PC-3 (cell line): ENCODE measurements at regions not wholly inside any gene's neighbourhood (a gene's known extent, or its start where the extent isn't known, plus 50 kb on each side); places are given as distances from the start of the nearest gene placed in this dataset.

Experiments
- ATAC-seq: fragments of 200-7000 bp; cut with Tn5 transposase; 2 replicates; pipeline ENCODE4 v1.9.1; 2020; ENCODE audit warnings: mild to moderate bottlenecking, moderate library complexity
- BruUV-seq: library from RNA; stranded (reverse); fragments of 400-500 nt; replicated peaks from 2 replicates; lab custom pipeline; 2021; lab: Mats Ljungman, UMichigan
- CTCF ChIA-PET: fragments of 300-600 bp; sonication (Branson Sonifier 250); formaldehyde crosslinking; loops from one replicate; lab custom pipeline; 2022; ENCODE audit warnings: antibody characterized with exemption; lab: Charles Lee
- POLR2A ChIA-PET: fragments of 300-600 bp; sonication (Branson Sonifier 250); formaldehyde crosslinking; loops from one replicate; lab custom pipeline; 2022; ENCODE audit warnings: antibody characterized with exemption; ENCODE audit not compliant: unreplicated experiment; lab: Charles Lee
- DNase-seq: peaks from one replicate; pipeline ENCODE4 v3.0.0-alpha.2; 2015
- H2AFZ ChIP-seq: fragments of 300-600 bp; sonication (generic); 2 replicates; pipeline ENCODE4 v1.6.0; 2016; ENCODE audit warnings: antibody characterized with exemption, low read length
- H3F3A ChIP-seq: fragments of 300-600 bp; sonication (generic); one replicate; pipeline ENCODE4 v1.6.0; 2017; ENCODE audit warnings: antibody characterized with exemption, low read length, control low read depth, mild to moderate bottlenecking; ENCODE audit not compliant: unreplicated experiment
- H3K27ac ChIP-seq: fragments of 300-600 bp; sonication (generic); 2 replicates; pipeline ENCODE4 v1.5.1; 2016; ENCODE audit warnings: mild to moderate bottlenecking, low read length
- H3K27me3 ChIP-seq: fragments of 300-600 bp; sonication (generic); 2 replicates; pipeline ENCODE4 v1.6.1; 2016; ENCODE audit warnings: low read length, mixed read lengths
- H3K36me3 ChIP-seq: fragments of 300-600 bp; sonication (generic); 2 replicates; pipeline ENCODE4 v1.6.1; 2016; ENCODE audit warnings: low read depth, mixed run types, low read length, mixed read lengths
- H3K4me1 ChIP-seq: fragments of 300-600 bp; sonication (generic); 2 replicates; pipeline ENCODE4 v1.5.1; 2016; ENCODE audit warnings: low read length; ENCODE audit not compliant: insufficient read depth
- H3K4me2 ChIP-seq: fragments of 300-600 bp; sonication (generic); 2 replicates; pipeline ENCODE4 v1.6.0; 2016; ENCODE audit warnings: low read length
- H3K4me3 ChIP-seq: fragments of 300-600 bp; sonication (generic); 2 replicates; pipeline ENCODE4 v1.5.1; 2016; ENCODE audit warnings: mild to moderate bottlenecking, low read length, mixed read lengths
- H3K79me2 ChIP-seq: fragments of 300-600 bp; sonication (generic); 2 replicates; pipeline ENCODE4 v1.6.1; 2017; ENCODE audit warnings: low read length, mixed read lengths
- H3K9ac ChIP-seq: fragments of 300-600 bp; sonication (generic); 2 replicates; pipeline ENCODE4 v1.6.0; 2016; ENCODE audit warnings: mild to moderate bottlenecking, low read length
- H3K9me2 ChIP-seq: fragments of 300-600 bp; sonication (generic); replicated peaks from 2 replicates; pipeline ENCODE4 v1.6.1; 2016; ENCODE audit warnings: mixed run types, low read length, mixed read lengths
- H3K9me3 ChIP-seq: fragments of 300-600 bp; sonication (generic); 2 replicates; pipeline ENCODE4 v1.6.1; 2016; ENCODE audit warnings: low read length, mixed read lengths
- H4K20me1 ChIP-seq: fragments of 300-600 bp; sonication (generic); 2 replicates; pipeline ENCODE4 v1.6.1; 2016; ENCODE audit warnings: low read length, mixed read lengths
- EZH2 ChIP-seq: fragments of 300-600 bp; sonication (generic); IDR thresholded peaks from one replicate; pipeline ENCODE4 v1.6.1; 2017; ENCODE audit warnings: antibody characterized with exemption, mild to moderate bottlenecking, low read length; ENCODE audit not compliant: unreplicated experiment
- EZH2phosphoT487 ChIP-seq: fragments of 300-600 bp; sonication (generic); IDR thresholded peaks from 2 replicates; pipeline ENCODE4 v1.6.1; 2018; ENCODE audit warnings: mild to moderate bottlenecking, antibody characterized with exemption, low read length, borderline replicate concordance
- intact Hi-C: fragments of 100-400 bp; cut with micrococcal nuclease; formaldehyde crosslinking; loops from 2 replicates; pipeline ENCODE4 v1.9.0; 2023
- TF ChIP-seq, protein P1 (sequence below): fragments of 300-600 bp; sonication (generic); conservative IDR thresholded peaks from 2 replicates; pipeline ENCODE4 v1.5.1; 2017; ENCODE audit warnings: antibody characterized with exemption, low read depth, mild to moderate bottlenecking, low read length

DNA sequence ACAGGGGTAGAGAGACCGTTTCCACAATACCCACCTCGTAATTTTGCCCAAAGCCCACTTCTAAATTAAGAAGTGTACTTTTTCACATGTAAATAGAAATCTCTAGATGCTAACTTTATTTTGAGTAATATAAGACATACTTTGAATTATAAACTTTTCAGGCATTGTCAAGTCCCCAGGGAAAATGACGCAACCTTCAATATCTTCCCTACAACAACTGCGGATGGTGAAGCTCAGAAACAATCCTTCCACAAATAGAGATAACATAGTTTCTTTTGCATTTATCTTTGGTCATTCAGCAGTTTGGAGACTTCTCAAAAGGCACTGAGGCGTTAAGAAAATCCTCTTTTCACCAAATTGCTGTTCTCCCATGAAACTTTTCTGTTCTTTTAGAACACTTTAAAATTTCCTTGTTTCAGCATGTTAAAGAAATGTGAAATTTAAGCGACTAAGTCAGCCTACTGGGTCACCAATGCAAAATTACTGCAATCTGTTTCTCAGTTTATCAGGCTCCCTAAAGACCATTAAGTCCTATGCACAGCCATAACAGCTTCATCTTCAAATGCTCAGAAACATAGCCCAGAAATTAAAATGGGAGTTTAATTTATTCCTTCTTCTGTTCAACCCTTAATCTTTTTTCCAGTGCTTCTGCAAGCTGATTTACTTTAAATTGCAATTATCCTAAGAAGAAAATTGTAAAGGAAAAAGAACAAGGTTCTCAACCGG, 118.3 kb upstream of the DNAJC10 start:
- TF ChIP-seq EZH2phosphoT487 (no peak), EZH2 (no peak)
- TF ChIP-seq, protein P1, sequence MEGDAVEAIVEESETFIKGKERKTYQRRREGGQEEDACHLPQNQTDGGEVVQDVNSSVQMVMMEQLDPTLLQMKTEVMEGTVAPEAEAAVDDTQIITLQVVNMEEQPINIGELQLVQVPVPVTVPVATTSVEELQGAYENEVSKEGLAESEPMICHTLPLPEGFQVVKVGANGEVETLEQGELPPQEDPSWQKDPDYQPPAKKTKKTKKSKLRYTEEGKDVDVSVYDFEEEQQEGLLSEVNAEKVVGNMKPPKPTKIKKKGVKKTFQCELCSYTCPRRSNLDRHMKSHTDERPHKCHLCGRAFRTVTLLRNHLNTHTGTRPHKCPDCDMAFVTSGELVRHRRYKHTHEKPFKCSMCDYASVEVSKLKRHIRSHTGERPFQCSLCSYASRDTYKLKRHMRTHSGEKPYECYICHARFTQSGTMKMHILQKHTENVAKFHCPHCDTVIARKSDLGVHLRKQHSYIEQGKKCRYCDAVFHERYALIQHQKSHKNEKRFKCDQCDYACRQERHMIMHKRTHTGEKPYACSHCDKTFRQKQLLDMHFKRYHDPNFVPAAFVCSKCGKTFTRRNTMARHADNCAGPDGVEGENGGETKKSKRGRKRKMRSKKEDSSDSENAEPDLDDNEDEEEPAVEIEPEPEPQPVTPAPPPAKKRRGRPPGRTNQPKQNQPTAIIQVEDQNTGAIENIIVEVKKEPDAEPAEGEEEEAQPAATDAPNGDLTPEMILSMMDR = no peak
- no peaks in the 10 kb centered on the region for H3K4me1 ChIP-seq
- H3K79me2 ChIP-seq = no peaks in the 10 kb centered on the region
- no peak overlapping the region for H3K27ac ChIP-seq
- no peaks in the 10 kb centered on the region for H3F3A ChIP-seq
- POLR2A ChIA-PET = no interaction called here
- no peak overlapping the region for H2AFZ ChIP-seq
- intact Hi-C loops = no loop called here
- BruUV-seq = no TSS peak
- H3K9ac ChIP-seq = no peak overlapping the region
- H3K36me3 ChIP-seq = no peaks in the 10 kb centered on the region
- CTCF ChIA-PET = no interaction called here
- H3K9me2 ChIP-seq = no peaks in the 10 kb centered on the region
- no peak for ATAC-seq
- DNase-seq = no peak
- no peaks in the 10 kb centered on the region for H4K20me1 ChIP-seq
- H3K27me3 ChIP-seq = no peaks in the 10 kb centered on the region
- no peaks in the 10 kb centered on the region for H3K9me3 ChIP-seq
- no peak overlapping the region for H3K4me3 ChIP-seq
- H3K4me2 ChIP-seq = no peak overlapping the region

DNA sequence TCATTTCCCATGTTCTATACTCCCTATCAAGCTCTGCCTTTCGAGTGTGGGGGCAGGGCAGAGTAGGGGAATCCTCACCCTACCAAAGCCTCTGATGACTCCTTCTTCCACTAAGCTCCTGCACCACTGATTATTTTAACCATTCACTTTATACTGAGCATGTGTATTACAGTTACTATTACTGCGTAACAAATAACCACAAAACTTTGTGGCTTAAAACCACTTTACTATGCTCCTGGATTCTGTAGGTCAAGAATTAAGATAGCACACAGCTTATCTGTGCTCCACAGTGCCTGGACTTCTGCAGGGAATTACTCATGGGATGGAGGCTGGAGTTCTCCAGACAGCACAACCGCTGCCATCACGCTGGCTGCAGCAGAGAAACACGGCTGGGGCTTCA, 117.4 kb upstream of the DNAJC10 start:
- H3K9me3 ChIP-seq = no peaks in the 10 kb centered on the region
- intact Hi-C loops = no loop called here
- no peak overlapping the region for H3K27ac ChIP-seq
- H3K79me2 ChIP-seq = no peaks in the 10 kb centered on the region
- no peak for TF ChIP-seq EZH2
- no peak for TF ChIP-seq EZH2phosphoT487
- TF ChIP-seq, protein P1 = no peak
- H3K4me1 ChIP-seq = no peaks in the 10 kb centered on the region
- no peak for ATAC-seq
- H3K36me3 ChIP-seq = no peaks in the 10 kb centered on the region
- DNase-seq = no peak
- no peak overlapping the region for H2AFZ ChIP-seq
- ChIA-PET POLR2A (no interaction called here), CTCF (no interaction called here)
- no TSS peak for BruUV-seq
- H3K27me3 ChIP-seq = no peaks in the 10 kb centered on the region
- H3F3A ChIP-seq = no peaks in the 10 kb centered on the region
- H3K4me2 ChIP-seq = no peak overlapping the region
- no peak overlapping the region for H3K9ac ChIP-seq
- H4K20me1 ChIP-seq = no peaks in the 10 kb centered on the region
- H3K9me2 ChIP-seq = no peaks in the 10 kb centered on the region
- no peak overlapping the region for H3K4me3 ChIP-seq

DNA sequence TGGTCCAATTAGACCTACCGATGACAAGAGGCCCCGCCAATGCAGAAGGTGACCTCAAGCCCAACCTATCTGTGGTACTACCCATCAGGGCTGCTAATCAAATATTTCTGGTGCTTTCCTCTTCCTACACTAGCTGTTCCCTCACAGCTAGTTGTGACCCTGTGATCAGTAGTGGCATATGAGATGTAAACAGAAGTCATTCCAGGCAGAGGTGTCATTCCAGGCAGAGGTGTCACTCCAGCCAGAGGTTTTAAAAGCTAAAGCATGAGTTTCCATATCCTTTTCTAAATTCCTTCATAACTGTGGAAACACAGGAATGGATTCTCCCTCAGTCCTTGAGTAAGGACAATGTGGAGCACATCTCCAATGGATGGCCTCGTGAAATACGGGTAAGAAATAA, 110.9 kb upstream of the DNAJC10 start:
- no peaks in the 10 kb centered on the region for H4K20me1 ChIP-seq
- ChIA-PET CTCF (no interaction called here), POLR2A (no interaction called here)
- no peak for DNase-seq
- TF ChIP-seq, protein P1 = no peak
- TF ChIP-seq EZH2 (no peak), EZH2phosphoT487 (no peak)
- no peaks in the 10 kb centered on the region for H3F3A ChIP-seq
- no peaks in the 10 kb centered on the region for H3K9me3 ChIP-seq
- intact Hi-C loops = no loop called here
- H2AFZ ChIP-seq = no peak overlapping the region
- no peaks in the 10 kb centered on the region for H3K79me2 ChIP-seq
- H3K4me2 ChIP-seq = no peak overlapping the region
- no peak for ATAC-seq
- H3K9ac ChIP-seq = no peak overlapping the region
- H3K36me3 ChIP-seq = no peaks in the 10 kb centered on the region
- H3K4me1 ChIP-seq = no peaks in the 10 kb centered on the region
- no TSS peak for BruUV-seq
- no peak overlapping the region for H3K27ac ChIP-seq
- no peaks in the 10 kb centered on the region for H3K9me2 ChIP-seq
- H3K27me3 ChIP-seq = no peaks in the 10 kb centered on the region
- H3K4me3 ChIP-seq = no peak overlapping the region
